NB4 (cell line): ENCODE measurements at regions not wholly inside any gene's neighbourhood (a gene's known extent, or its start where the extent isn't known, plus 50 kb on each side); places are given as distances from the start of the nearest gene placed in this dataset.

Experiments
- MYC ChIP-seq: IDR thresholded peaks from 2 replicates; pipeline ENCODE4 v1.6.1; 2011; ENCODE audit warnings: low read depth, low read length
- POLR2A ChIP-seq: IDR thresholded peaks from 2 replicates; pipeline ENCODE4 v1.6.1; 2011; ENCODE audit warnings: mild to moderate bottlenecking; ENCODE audit not compliant: insufficient read length; ENCODE audit errors: extremely low read depth
- TF ChIP-seq, protein P1 (sequence below): IDR thresholded peaks from one replicate; pipeline ENCODE4 v1.5.1; 2012; ENCODE audit warnings: low read depth, low read length
- TF ChIP-seq, protein P2 (sequence below): IDR thresholded peaks from 2 replicates; pipeline ENCODE4 v1.6.1; 2011; ENCODE audit warnings: low read depth, low read length

DNA sequence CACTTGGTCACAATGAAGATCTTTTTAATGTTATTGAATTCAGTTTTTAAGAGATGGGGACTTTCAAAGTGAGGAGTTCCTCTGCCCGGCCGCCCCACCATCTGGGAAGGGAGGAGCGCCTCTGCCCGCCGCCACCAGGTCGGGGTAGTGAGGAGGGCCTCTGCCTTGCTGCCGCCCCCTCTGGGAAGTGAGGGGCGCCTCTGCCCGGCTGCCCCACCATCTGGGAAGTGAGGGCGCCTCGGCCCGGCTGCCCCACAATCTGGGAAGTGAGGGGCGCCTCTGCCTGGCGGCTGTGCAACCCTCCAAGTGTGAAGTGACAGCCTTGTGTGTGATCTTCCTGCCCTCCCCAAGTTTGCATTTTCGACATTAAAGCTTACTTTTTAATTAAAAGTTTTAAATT, 899.3 kb downstream of the TRIB2 start:
- TF ChIP-seq POLR2A (no peak), MYC (no peak)
- TF ChIP-seq, protein P1, sequence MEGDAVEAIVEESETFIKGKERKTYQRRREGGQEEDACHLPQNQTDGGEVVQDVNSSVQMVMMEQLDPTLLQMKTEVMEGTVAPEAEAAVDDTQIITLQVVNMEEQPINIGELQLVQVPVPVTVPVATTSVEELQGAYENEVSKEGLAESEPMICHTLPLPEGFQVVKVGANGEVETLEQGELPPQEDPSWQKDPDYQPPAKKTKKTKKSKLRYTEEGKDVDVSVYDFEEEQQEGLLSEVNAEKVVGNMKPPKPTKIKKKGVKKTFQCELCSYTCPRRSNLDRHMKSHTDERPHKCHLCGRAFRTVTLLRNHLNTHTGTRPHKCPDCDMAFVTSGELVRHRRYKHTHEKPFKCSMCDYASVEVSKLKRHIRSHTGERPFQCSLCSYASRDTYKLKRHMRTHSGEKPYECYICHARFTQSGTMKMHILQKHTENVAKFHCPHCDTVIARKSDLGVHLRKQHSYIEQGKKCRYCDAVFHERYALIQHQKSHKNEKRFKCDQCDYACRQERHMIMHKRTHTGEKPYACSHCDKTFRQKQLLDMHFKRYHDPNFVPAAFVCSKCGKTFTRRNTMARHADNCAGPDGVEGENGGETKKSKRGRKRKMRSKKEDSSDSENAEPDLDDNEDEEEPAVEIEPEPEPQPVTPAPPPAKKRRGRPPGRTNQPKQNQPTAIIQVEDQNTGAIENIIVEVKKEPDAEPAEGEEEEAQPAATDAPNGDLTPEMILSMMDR: no peak
- TF ChIP-seq, protein P2, sequence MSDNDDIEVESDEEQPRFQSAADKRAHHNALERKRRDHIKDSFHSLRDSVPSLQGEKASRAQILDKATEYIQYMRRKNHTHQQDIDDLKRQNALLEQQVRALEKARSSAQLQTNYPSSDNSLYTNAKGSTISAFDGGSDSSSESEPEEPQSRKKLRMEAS: no peak
